HepG2 (cell line): ENCODE measurements at regions not wholly inside any gene's neighbourhood (a gene's known extent, or its start where the extent isn't known, plus 50 kb on each side); places are given as distances from the start of the nearest gene placed in this dataset.

Source experiments
- GFI1 ChIP-seq: sonication (generic); formaldehyde crosslinking; IDR thresholded peaks from 2 replicates; pipeline ENCODE4 v1.5.0; 2020; ENCODE audit warnings: missing genetic modification reagents, mild to moderate bottlenecking, borderline replicate concordance
- HNF4A ChIP-seq: sonication (generic); formaldehyde crosslinking; IDR thresholded peaks from 2 replicates; pipeline ENCODE4 v1.4.0; 2020; ENCODE audit warnings: missing genetic modification reagents
- IRF2 ChIP-seq: IDR thresholded peaks from 2 replicates; pipeline ENCODE4 v1.6.1; 2018; ENCODE audit warnings: missing genetic modification reagents, missing compliant biosample characterization
- KMT2A ChIP-seq: sonication (generic); formaldehyde crosslinking; IDR thresholded peaks from 2 replicates; pipeline ENCODE4 v1.4.0; 2020; ENCODE audit warnings: missing genetic modification reagents
- MXI1 ChIP-seq: IDR thresholded peaks from 3 replicates; pipeline ENCODE4 v1.6.1; 2012; ENCODE audit warnings: low read depth, low read length, inconsistent platforms, borderline replicate concordance
- NFATC3 ChIP-seq: sonication (generic); formaldehyde crosslinking; IDR thresholded peaks from 2 replicates; pipeline ENCODE4 v1.5.1; 2020; ENCODE audit warnings: mild to moderate bottlenecking, missing genetic modification reagents
- PHF20 ChIP-seq: sonication (generic); formaldehyde crosslinking; IDR thresholded peaks from 2 replicates; pipeline ENCODE4 v1.5.0; 2020; ENCODE audit warnings: mild to moderate bottlenecking, missing genetic modification reagents
- PPARG ChIP-seq: conservative IDR thresholded peaks from 2 replicates; pipeline ENCODE4 v1.6.1; 2016; ENCODE audit warnings: missing biosample characterization, missing genetic modification reagents
- PTBP1 ChIP-seq: fragments of 200-400 bp; formaldehyde crosslinking; IDR thresholded peaks from 2 replicates; pipeline ENCODE4 v1.6.1; 2018; ENCODE audit warnings: low read length, low read depth; ENCODE audit not compliant: poor library complexity, severe bottlenecking
- RFX5 ChIP-seq: IDR thresholded peaks from 2 replicates; pipeline ENCODE4 v1.6.1; 2011; ENCODE audit warnings: low read depth, low read length, improper control_type of control experiment
- SALL1 ChIP-seq: sonication (generic); formaldehyde crosslinking; IDR thresholded peaks from 2 replicates; pipeline ENCODE4 v1.8.0; 2022; ENCODE audit warnings: mild to moderate bottlenecking, missing genetic modification reagents
- SAP130 ChIP-seq: IDR thresholded peaks from 2 replicates; pipeline ENCODE4 v1.6.1; 2016; ENCODE audit warnings: low read depth
- SP5 ChIP-seq: IDR thresholded peaks from 2 replicates; pipeline ENCODE4 v1.6.1; 2016; ENCODE audit warnings: low read depth, borderline replicate concordance
- TBL1XR1 ChIP-seq: fragments of 150-350 bp; IDR thresholded peaks from 2 replicates; pipeline ENCODE4 v1.6.1; 2014; ENCODE audit warnings: borderline replicate concordance, low read length; ENCODE audit not compliant: partially characterized antibody
- TEAD3 ChIP-seq: optimal IDR thresholded peaks from 2 replicates; pipeline ENCODE3; 2016; ENCODE audit warnings: borderline replicate concordance
- YEATS4 ChIP-seq: sonication (generic); formaldehyde crosslinking; IDR thresholded peaks from 2 replicates; pipeline ENCODE4 v1.4.0; 2020; ENCODE audit warnings: missing genetic modification reagents, borderline replicate concordance
- ZMYM4 ChIP-seq: sonication (generic); formaldehyde crosslinking; IDR thresholded peaks from 2 replicates; pipeline ENCODE4 v1.8.1; 2023; ENCODE audit warnings: mild to moderate bottlenecking, missing genetic modification reagents
- ZNF629 ChIP-seq: sonication (generic); formaldehyde crosslinking; conservative IDR thresholded peaks from 2 replicates; pipeline ENCODE4 v1.5.0; 2020; ENCODE audit warnings: missing genetic modification reagents
- ZNF703 ChIP-seq: sonication (generic); formaldehyde crosslinking; IDR thresholded peaks from 2 replicates; pipeline ENCODE4 v1.5.1; 2020; ENCODE audit warnings: missing genetic modification reagents, mild to moderate bottlenecking, moderate library complexity, borderline replicate concordance
- TF ChIP-seq, protein P1 (sequence below): sonication (generic); formaldehyde crosslinking; IDR thresholded peaks from 2 replicates; pipeline ENCODE4 v1.4.0; 2020; ENCODE audit warnings: mild to moderate bottlenecking, missing genetic modification reagents
- TF ChIP-seq, protein P2 (sequence below): sonication (generic); formaldehyde crosslinking; conservative IDR thresholded peaks from 2 replicates; pipeline ENCODE4 v1.4.0; 2020; ENCODE audit warnings: mild to moderate bottlenecking, missing genetic modification reagents, moderate library complexity
- TF ChIP-seq, protein P3 (sequence below): sonication (generic); formaldehyde crosslinking; IDR thresholded peaks from 2 replicates; pipeline ENCODE4 v1.8.0; 2022; ENCODE audit warnings: mild to moderate bottlenecking, missing genetic modification reagents
- TF ChIP-seq, protein P4 (sequence below): IDR thresholded peaks from 2 replicates; pipeline ENCODE4 v1.6.1; 2012; ENCODE audit warnings: inconsistent platforms
- TF ChIP-seq, protein P5 (sequence below): sonication (generic); formaldehyde crosslinking; IDR thresholded peaks from 2 replicates; pipeline ENCODE4 v1.4.0; 2020; ENCODE audit warnings: missing genetic modification reagents

DNA sequence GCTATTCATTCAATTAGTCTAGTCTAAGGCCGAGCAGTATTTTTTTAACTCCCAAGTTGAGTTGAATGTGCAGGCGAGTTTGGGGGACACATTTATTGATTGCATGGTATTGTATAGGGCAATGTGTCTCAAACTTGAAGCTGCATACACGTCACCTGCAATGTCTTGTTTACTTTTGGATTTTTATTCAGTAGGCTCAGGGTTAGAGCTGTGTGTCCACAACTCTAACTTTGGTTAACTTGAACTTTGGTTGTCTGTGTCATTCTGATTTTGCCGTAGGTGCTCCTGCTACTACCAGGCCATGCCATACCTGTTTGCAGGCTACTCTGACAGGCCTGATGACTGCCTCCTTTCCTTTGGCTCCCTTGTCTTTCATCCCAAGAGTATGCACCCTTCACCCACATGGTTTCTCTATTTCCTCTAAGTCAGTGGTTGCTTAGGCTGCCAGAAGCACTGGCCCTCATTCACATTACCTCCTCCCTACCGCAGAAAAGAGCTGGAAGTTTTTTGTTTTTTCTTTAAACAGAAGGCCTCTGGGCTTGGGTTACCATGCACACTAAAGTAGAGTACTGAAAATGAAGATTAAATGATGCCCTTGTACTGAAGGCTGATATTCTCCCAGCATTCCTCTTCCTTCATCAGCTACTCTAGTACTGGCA, 219.4 kb upstream of the SPOPL start (continued):
- TF ChIP-seq, protein P1, sequence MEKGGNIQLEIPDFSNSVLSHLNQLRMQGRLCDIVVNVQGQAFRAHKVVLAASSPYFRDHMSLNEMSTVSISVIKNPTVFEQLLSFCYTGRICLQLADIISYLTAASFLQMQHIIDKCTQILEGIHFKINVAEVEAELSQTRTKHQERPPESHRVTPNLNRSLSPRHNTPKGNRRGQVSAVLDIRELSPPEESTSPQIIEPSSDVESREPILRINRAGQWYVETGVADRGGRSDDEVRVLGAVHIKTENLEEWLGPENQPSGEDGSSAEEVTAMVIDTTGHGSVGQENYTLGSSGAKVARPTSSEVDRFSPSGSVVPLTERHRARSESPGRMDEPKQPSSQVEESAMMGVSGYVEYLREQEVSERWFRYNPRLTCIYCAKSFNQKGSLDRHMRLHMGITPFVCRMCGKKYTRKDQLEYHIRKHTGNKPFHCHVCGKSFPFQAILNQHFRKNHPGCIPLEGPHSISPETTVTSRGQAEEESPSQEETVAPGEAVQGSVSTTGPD (CRISPR knock-in tag), result peak; percentile 94
- TF ChIP-seq TBL1XR1, result peak; percentile 88
- TF ChIP-seq, protein P2, sequence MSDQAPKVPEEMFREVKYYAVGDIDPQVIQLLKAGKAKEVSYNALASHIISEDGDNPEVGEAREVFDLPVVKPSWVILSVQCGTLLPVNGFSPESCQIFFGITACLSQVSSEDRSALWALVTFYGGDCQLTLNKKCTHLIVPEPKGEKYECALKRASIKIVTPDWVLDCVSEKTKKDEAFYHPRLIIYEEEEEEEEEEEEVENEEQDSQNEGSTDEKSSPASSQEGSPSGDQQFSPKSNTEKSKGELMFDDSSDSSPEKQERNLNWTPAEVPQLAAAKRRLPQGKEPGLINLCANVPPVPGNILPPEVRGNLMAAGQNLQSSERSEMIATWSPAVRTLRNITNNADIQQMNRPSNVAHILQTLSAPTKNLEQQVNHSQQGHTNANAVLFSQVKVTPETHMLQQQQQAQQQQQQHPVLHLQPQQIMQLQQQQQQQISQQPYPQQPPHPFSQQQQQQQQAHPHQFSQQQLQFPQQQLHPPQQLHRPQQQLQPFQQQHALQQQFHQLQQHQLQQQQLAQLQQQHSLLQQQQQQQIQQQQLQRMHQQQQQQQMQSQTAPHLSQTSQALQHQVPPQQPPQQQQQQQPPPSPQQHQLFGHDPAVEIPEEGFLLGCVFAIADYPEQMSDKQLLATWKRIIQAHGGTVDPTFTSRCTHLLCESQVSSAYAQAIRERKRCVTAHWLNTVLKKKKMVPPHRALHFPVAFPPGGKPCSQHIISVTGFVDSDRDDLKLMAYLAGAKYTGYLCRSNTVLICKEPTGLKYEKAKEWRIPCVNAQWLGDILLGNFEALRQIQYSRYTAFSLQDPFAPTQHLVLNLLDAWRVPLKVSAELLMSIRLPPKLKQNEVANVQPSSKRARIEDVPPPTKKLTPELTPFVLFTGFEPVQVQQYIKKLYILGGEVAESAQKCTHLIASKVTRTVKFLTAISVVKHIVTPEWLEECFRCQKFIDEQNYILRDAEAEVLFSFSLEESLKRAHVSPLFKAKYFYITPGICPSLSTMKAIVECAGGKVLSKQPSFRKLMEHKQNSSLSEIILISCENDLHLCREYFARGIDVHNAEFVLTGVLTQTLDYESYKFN (CRISPR knock-in tag), result peak; percentile 81
- TF ChIP-seq YEATS4, result peak; percentile 71; the same call in 1 of the 2 replicates
- TF ChIP-seq PPARG (CRISPR knock-in tag), result peak; percentile 92
- 0 out of 2 replicates have a peak, but pooled peaks have one; percentile 8 for TF ChIP-seq ZNF629 (CRISPR knock-in tag)
- peak; percentile 65 for TF ChIP-seq SAP130 (CRISPR knock-in tag)
- no peak for TF ChIP-seq NFATC3 (CRISPR knock-in tag)
- TF ChIP-seq, protein P3, sequence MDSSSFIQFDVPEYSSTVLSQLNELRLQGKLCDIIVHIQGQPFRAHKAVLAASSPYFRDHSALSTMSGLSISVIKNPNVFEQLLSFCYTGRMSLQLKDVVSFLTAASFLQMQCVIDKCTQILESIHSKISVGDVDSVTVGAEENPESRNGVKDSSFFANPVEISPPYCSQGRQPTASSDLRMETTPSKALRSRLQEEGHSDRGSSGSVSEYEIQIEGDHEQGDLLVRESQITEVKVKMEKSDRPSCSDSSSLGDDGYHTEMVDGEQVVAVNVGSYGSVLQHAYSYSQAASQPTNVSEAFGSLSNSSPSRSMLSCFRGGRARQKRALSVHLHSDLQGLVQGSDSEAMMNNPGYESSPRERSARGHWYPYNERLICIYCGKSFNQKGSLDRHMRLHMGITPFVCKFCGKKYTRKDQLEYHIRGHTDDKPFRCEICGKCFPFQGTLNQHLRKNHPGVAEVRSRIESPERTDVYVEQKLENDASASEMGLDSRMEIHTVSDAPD (CRISPR knock-in tag), result peak; percentile 95
- no peak for TF ChIP-seq PHF20 (CRISPR knock-in tag)
- peak; percentile 81 for TF ChIP-seq SALL1 (CRISPR knock-in tag)
- TF ChIP-seq RFX5, result no peak
- 0 out of 2 replicates have a peak, but pooled peaks have one; percentile 28 for TF ChIP-seq KMT2A (CRISPR knock-in tag)
- TF ChIP-seq ZNF703, result no peak
- TF ChIP-seq, protein P4, sequence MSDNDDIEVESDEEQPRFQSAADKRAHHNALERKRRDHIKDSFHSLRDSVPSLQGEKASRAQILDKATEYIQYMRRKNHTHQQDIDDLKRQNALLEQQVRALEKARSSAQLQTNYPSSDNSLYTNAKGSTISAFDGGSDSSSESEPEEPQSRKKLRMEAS, result peak; percentile 66
- TF ChIP-seq TEAD3 (CRISPR knock-in tag), result peak; percentile 68
- TF ChIP-seq GFI1 (CRISPR knock-in tag), result peak; percentile 90
- TF ChIP-seq SP5, result no peak
- TF ChIP-seq, protein P5, sequence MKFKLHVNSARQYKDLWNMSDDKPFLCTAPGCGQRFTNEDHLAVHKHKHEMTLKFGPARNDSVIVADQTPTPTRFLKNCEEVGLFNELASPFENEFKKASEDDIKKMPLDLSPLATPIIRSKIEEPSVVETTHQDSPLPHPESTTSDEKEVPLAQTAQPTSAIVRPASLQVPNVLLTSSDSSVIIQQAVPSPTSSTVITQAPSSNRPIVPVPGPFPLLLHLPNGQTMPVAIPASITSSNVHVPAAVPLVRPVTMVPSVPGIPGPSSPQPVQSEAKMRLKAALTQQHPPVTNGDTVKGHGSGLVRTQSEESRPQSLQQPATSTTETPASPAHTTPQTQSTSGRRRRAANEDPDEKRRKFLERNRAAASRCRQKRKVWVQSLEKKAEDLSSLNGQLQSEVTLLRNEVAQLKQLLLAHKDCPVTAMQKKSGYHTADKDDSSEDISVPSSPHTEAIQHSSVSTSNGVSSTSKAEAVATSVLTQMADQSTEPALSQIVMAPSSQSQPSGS, result peak; percentile 56; the same call in 1 of the 2 replicates
- peak; percentile 73; the same call in 1 of the 2 replicates for TF ChIP-seq IRF2 (CRISPR knock-in tag)
- TF ChIP-seq ZMYM4, result peak; percentile 77
- TF ChIP-seq HNF4A (CRISPR knock-in tag), result peak; percentile 77
- no peak for TF ChIP-seq PTBP1
- peak; percentile 25; the same call in 1 of the 3 replicates for TF ChIP-seq MXI1
